Right lobe of liver (tissue), 6 donors: ENCODE measurements at regions not wholly inside any gene's neighbourhood (a gene's known extent, or its start where the extent isn't known, plus 50 kb on each side); places are given as distances from the start of the nearest gene placed in this dataset.

Source experiments
- ATAC-seq, 4 donors: fragments of 200-7000 bp; cut with Tn5 transposase; one replicate each; pipeline ENCODE4 v1.9.1; 2020; ENCODE audit warnings: mild to moderate bottlenecking in 4 of 4, moderate library complexity in 4 of 4
- DNase-seq, 3 donors: peaks; one replicate each; pipeline ENCODE4 v3.0.0-alpha.2; 2020
- H3K27ac ChIP-seq, 3 donors: fragments of 200-600 bp; one replicate each; pipeline ENCODE4 v1.8.0; 2022
- H3K27me3 ChIP-seq, 2 donors: fragments of 200-600 bp; one replicate each; pipeline ENCODE4 v1.8.0; 2022
- H3K36me3 ChIP-seq, 4 donors: fragments of 200-600 bp; sonication (generic) in 1 of 4; one replicate each; pipeline versions ENCODE4 v1.5.1 to v1.8.0; 2017 to 2022; ENCODE audit warnings: control low read depth in 1 of 4
- H3K4me1 ChIP-seq, 4 donors: fragments of 200-600 bp; sonication (generic) in 1 of 4; one replicate each; pipeline versions ENCODE4 v1.5.1 to v1.8.0; 2017 to 2022; ENCODE audit warnings: control low read depth in 1 of 4
- H3K4me3 ChIP-seq, 3 donors: fragments of 200-600 bp; one replicate each; pipeline ENCODE4 v1.8.0; 2022
- H3K9me3 ChIP-seq, 4 donors: fragments of 200-600 bp; sonication (generic) in 1 of 4; one replicate each; pipeline versions ENCODE4 v1.5.1 to v1.8.0; 2017 to 2022; ENCODE audit warnings: control low read depth in 1 of 4
- CTCF ChIP-seq, 4 donors: fragments of 200-600 bp in 3 of 4; fragments of 450-650 bp in 1 of 4; IDR thresholded peaks; one replicate each; pipeline versions ENCODE4 v1.5.1 to v1.8.0; 2016 to 2022; ENCODE audit warnings: antibody characterized with exemption in 4 of 4, mild to moderate bottlenecking in 2 of 4
- POLR2A ChIP-seq: fragments of 450-650 bp; IDR thresholded peaks from one replicate; pipeline ENCODE4 v1.6.1; 2017; ENCODE audit warnings: antibody characterized with exemption, mild to moderate bottlenecking
- WGBS: methylation state at CpG from one replicate; pipeline ENCODE4 v1.1.6; 2018; ENCODE audit warnings: low coverage, low lambda C conversion rate; ENCODE audit not compliant: insufficient coverage; ENCODE audit errors: missing lambda C conversion rate; 5-methylcytosine and 5-hydroxymethylcytosine counted together
- intact Hi-C, 2 donors: fragments of 100-400 bp; cut with DNase I; formaldehyde crosslinking; loops; one replicate each; pipeline versions ENCODE4 v1.11.2 to v1.14.1; 2022
- donor health status: DM: no; HTN: yes; CAD: no.
- donor health status: DM: no; HTN: no; CAD: no.
- donor health status: DM: no; HTN: no; CAD: no.
- donor health status: DM: no; HTN: yes; CAD: no.
- donor health status: DM: no; HTN: yes; CAD: no.

GRCh38 chr20:6232436-6232835 is 109.6 kb upstream of the FERMT1 start:
- Histone ChIP-seq H3K9me3 (no peaks in the 10 kb centered on the region), H3K36me3 (no peaks in the 10 kb centered on the region)
- intact Hi-C loops = no loop called here

GRCh38 chr20:6231556-6231955 is 108.7 kb upstream of the FERMT1 start:
- Histone ChIP-seq H3K4me1 (no peaks in the 10 kb centered on the region), H3K36me3 (no peaks in the 10 kb centered on the region), H3K27ac (no peak overlapping the region), H3K27me3 (no peaks in the 10 kb centered on the region), H3K9me3 (no peaks in the 10 kb centered on the region), H3K4me3 (no peak overlapping the region)
- TF ChIP-seq POLR2A = no peak
- TF ChIP-seq CTCF (IDR thresholded peaks at IDR 0.05) = no peak
- DNase-seq (no peak), ATAC-seq (no peak)
- intact Hi-C loops = no loop called here
- 51% methylated on average over 2 of the region's 2 CpGs for WGBS

More at GRCh38 chr20:6232436-6232835, 109.6 kb upstream of the FERMT1 start:
- H3K4me3 ChIP-seq = no peak overlapping the region
- TF ChIP-seq POLR2A = no peak
- no peak for TF ChIP-seq CTCF (IDR thresholded peaks at IDR 0.05)
- ATAC-seq = no peak
- no peak for DNase-seq
- WGBS = no CpG with 5 or more reads among the region's 3 CpGs
- no peaks in the 10 kb centered on the region for H3K4me1 ChIP-seq
- no peaks in the 10 kb centered on the region for H3K27me3 ChIP-seq
- H3K27ac ChIP-seq = no peak overlapping the region

- TF ChIP-seq POLR2A (no peak), CTCF (IDR thresholded peaks at IDR 0.05) (no peak)
Observed at GRCh38 chr20:6228302-6228843, 105.5 kb upstream of the FERMT1 start.

GRCh38 chr20:6213311-6213710 is 90.5 kb upstream of the FERMT1 start:
- Histone ChIP-seq H3K27me3 (no peaks in the 10 kb centered on the region), H3K36me3 (no peaks in the 10 kb centered on the region), H3K27ac (no peak overlapping the region), H3K9me3 (no peaks in the 10 kb centered on the region), H3K4me3 (no peak overlapping the region), H3K4me1 (no peaks in the 10 kb centered on the region)
- 95% methylated on average over 15 of the region's 22 CpGs for WGBS
- no peak for DNase-seq
- intact Hi-C loops = no loop called here
- no peak for ATAC-seq
- TF ChIP-seq POLR2A (no peak), CTCF (IDR thresholded peaks at IDR 0.05) (no peak)

More at GRCh38 chr20:6228302-6228843, 105.5 kb upstream of the FERMT1 start:
- Histone ChIP-seq H3K4me1 (no peaks in the 10 kb centered on the region), H3K27me3 (no peaks in the 10 kb centered on the region), H3K4me3 (no peak overlapping the region), H3K36me3 (no peaks in the 10 kb centered on the region), H3K9me3 (no peaks in the 10 kb centered on the region), H3K27ac (no peak overlapping the region)
- intact Hi-C loops = loop anchor here in 1 of 2 donors (10.0 kb wide), 1 partner anchor 376 kb away; no protein-coding TSS in a partner anchor
- DNase-seq (no peak), ATAC-seq (no peak)
- 48% methylated on average over 2 of the region's 2 CpGs for WGBS

- ATAC-seq = no peak
- intact Hi-C loops = no loop called here
- no peak for TF ChIP-seq CTCF (IDR thresholded peaks at IDR 0.05)
- no peak for TF ChIP-seq POLR2A
- Histone ChIP-seq H3K4me3 (no peak overlapping the region), H3K4me1 (no peaks in the 10 kb centered on the region), H3K36me3 (no peaks in the 10 kb centered on the region), H3K27ac (no peak overlapping the region), H3K27me3 (no peaks in the 10 kb centered on the region), H3K9me3 (no peaks in the 10 kb centered on the region)
- DNase-seq = no peak
- WGBS = 83% methylated on average over 15 of the region's 24 CpGs
Observed at GRCh38 chr20:6212903-6213302, 90.1 kb upstream of the FERMT1 start.
